H1 (cell line): ENCODE measurements at regions not wholly inside any gene's neighbourhood (a gene's known extent, or its start where the extent isn't known, plus 50 kb on each side); places are given as distances from the start of the nearest gene placed in this dataset.

Experiments used
- CTCF ChIA-PET: fragments of 300-600 bp; sonication (Branson Sonifier 250); formaldehyde crosslinking; loops from one replicate; lab custom pipeline; 2021; ENCODE audit not compliant: partially characterized antibody; lab: Charles Lee
- POLR2A ChIA-PET: fragments of 300-600 bp; sonication (Branson Sonifier 250); formaldehyde crosslinking; loops from one replicate; lab custom pipeline; 2021; ENCODE audit warnings: inconsistent platforms; ENCODE audit not compliant: partially characterized antibody; lab: Charles Lee
- DNase-seq, 2 experiments: peaks; one replicate each; pipeline versions ENCODE4 v3.0.0 to v3.0.0-alpha.2; 2010 to 2022; ENCODE audit warnings: low spot score in 2 of 2, low read depth in 1 of 2, mixed read lengths in 1 of 2
- FAIRE-seq: peaks from 2 replicates; lab custom pipeline; 2011; peaks lifted over from hg19 to GRCh38; lab: Jason Lieb, UNC
- H2AFZ ChIP-seq: 2 replicates; pipeline ENCODE4 v1.8.1; 2012; ENCODE audit warnings: low read length, inconsistent platforms
- H2AK5ac ChIP-seq: 2 replicates; pipeline ENCODE4 v1.6.1; 2013; ENCODE audit warnings: low read depth, low read length
- H2BK120ac ChIP-seq: replicated peaks from 2 replicates; pipeline ENCODE3; 2013; ENCODE audit warnings: low read depth, low read length, inconsistent platforms
- H2BK12ac ChIP-seq: 2 replicates; pipeline ENCODE4 v1.6.1; 2013; ENCODE audit warnings: low read depth, low read length
- H2BK15ac ChIP-seq: 2 replicates; pipeline ENCODE4 v1.6.1; 2013; ENCODE audit warnings: low read length
- H2BK20ac ChIP-seq: 2 replicates; pipeline ENCODE4 v1.6.1; 2013; ENCODE audit warnings: low read length
- H2BK5ac ChIP-seq: 2 replicates; pipeline ENCODE4 v1.6.1; 2013; ENCODE audit warnings: low read depth, low read length
- H3K14ac ChIP-seq: 2 replicates; pipeline ENCODE4 v1.6.1; 2013; ENCODE audit warnings: inconsistent platforms; ENCODE audit not compliant: insufficient read length
- H3K18ac ChIP-seq: 2 replicates; pipeline ENCODE4 v1.6.1; 2013; ENCODE audit warnings: low read length; ENCODE audit errors: extremely low read depth
- H3K23ac ChIP-seq: 2 replicates; pipeline ENCODE4 v1.6.1; 2013; ENCODE audit warnings: inconsistent platforms; ENCODE audit not compliant: insufficient read length
- H3K23me2 ChIP-seq: 2 replicates; pipeline ENCODE4 v1.6.1; 2013; ENCODE audit warnings: low read depth, low read length
- H3K27ac ChIP-seq: 2 replicates; pipeline ENCODE4 v1.6.1; 2011; ENCODE audit warnings: low read depth, low read length, inconsistent platforms
- H3K27me3 ChIP-seq, 4 experiments: replicated peaks in 1 of 4; 1 replicate in 1 of 4; 2 replicates in 3 of 4; pipeline versions ENCODE4 v1.6.1 to v1.8.1; 2011 to 2013; ENCODE audit warnings: low read length in 3 of 4, mild to moderate bottlenecking in 3 of 4, inconsistent platforms in 2 of 4, mixed read lengths in 2 of 4, moderate library complexity in 1 of 4; ENCODE audit not compliant: control insufficient read depth in 3 of 4, insufficient read depth in 3 of 4; ENCODE audit errors: extremely low read depth in 1 of 4
- H3K36me3 ChIP-seq, 4 experiments: 2 replicates each; pipeline versions ENCODE4 v1.6.1 to v1.8.1; 2011 to 2013; ENCODE audit warnings: mild to moderate bottlenecking in 4 of 4, low read length in 3 of 4, moderate library complexity in 2 of 4, control low read depth in 1 of 4, inconsistent platforms in 1 of 4; ENCODE audit not compliant: insufficient read depth in 4 of 4, control insufficient read depth in 2 of 4
- H3K4ac ChIP-seq: replicated peaks from 2 replicates; pipeline ENCODE3; 2013; ENCODE audit warnings: low read length, low read depth, mixed read lengths, inconsistent platforms; ENCODE audit not compliant: insufficient read length
- H3K4me1 ChIP-seq, 4 experiments: replicated peaks in 1 of 4; 1 replicate in 1 of 4; 2 replicates in 3 of 4; pipeline versions ENCODE4 v1.6.1 to v1.8.1; 2011 to 2013; ENCODE audit warnings: low read length in 3 of 4, inconsistent platforms in 2 of 4, mixed read lengths in 1 of 4; ENCODE audit not compliant: insufficient read depth in 4 of 4, control insufficient read depth in 3 of 4
- H3K4me2 ChIP-seq, 2 experiments: 2 replicates each; pipeline versions ENCODE4 v1.6.1 to v1.8.1; 2011 to 2013; ENCODE audit warnings: low read depth in 2 of 2, low read length in 2 of 2, control low read depth in 1 of 2, inconsistent platforms in 1 of 2, mild to moderate bottlenecking in 1 of 2; ENCODE audit not compliant: insufficient read depth in 1 of 2
- H3K4me3 ChIP-seq, 4 experiments: fragments of 200-600, 300-600 bp in 1 of 4; sonication (generic), shearing (Covaris generic), sonication (Bioruptor Twin) in 1 of 4; 2 replicates each; pipeline versions ENCODE4 v1.5.1 to v1.8.1; 2011 to 2016; ENCODE audit warnings: low read length in 4 of 4, low read depth in 3 of 4, control low read depth in 2 of 4, inconsistent platforms in 2 of 4, mild to moderate bottlenecking in 2 of 4, mixed read lengths in 1 of 4, moderate library complexity in 1 of 4; ENCODE audit not compliant: insufficient read depth in 2 of 4; ENCODE audit errors: extremely low read depth in 1 of 4
- H3K56ac ChIP-seq: replicated peaks from 2 replicates; pipeline ENCODE3; 2013; ENCODE audit warnings: low read depth, mild to moderate bottlenecking, mixed read lengths, low read length, inconsistent platforms; ENCODE audit not compliant: insufficient read length
- H3K79me1 ChIP-seq: 2 replicates; pipeline ENCODE4 v1.6.1; 2013; ENCODE audit warnings: low read depth, low read length, control low read depth
- H3K79me2 ChIP-seq, 2 experiments: 2 replicates each; pipeline versions ENCODE4 v1.6.1 to v1.8.1; 2012 to 2013; ENCODE audit warnings: low read length in 2 of 2, mild to moderate bottlenecking in 2 of 2, inconsistent platforms in 1 of 2; ENCODE audit not compliant: insufficient read depth in 2 of 2, control insufficient read depth in 1 of 2
- H3K9ac ChIP-seq, 4 experiments: replicated peaks in 1 of 4; 1 replicate in 1 of 4; 2 replicates in 3 of 4; pipeline versions ENCODE4 v1.6.1 to v1.8.1; 2011 to 2013; ENCODE audit warnings: low read depth in 3 of 4, low read length in 3 of 4, control low read depth in 2 of 4, mild to moderate bottlenecking in 2 of 4, moderate library complexity in 2 of 4, inconsistent platforms in 1 of 4; ENCODE audit errors: extremely low read depth in 1 of 4
- H3K9me3 ChIP-seq, 2 experiments: 2 replicates each; pipeline versions ENCODE4 v1.6.1 to v1.8.1; 2012 to 2013; ENCODE audit warnings: mild to moderate bottlenecking in 2 of 2, moderate library complexity in 2 of 2, control low read depth in 1 of 2, inconsistent platforms in 1 of 2, low read depth in 1 of 2, low read length in 1 of 2, mixed read lengths in 1 of 2; ENCODE audit not compliant: insufficient read depth in 2 of 2
- H4K20me1 ChIP-seq, 2 experiments: replicated peaks in 1 of 2; 2 replicates each; pipeline versions ENCODE3 to v1.8.1; 2011 to 2013; ENCODE audit warnings: inconsistent platforms in 2 of 2, low read length in 2 of 2, mild to moderate bottlenecking in 1 of 2; ENCODE audit not compliant: insufficient read depth in 2 of 2, control insufficient read depth in 1 of 2
- H4K5ac ChIP-seq: 2 replicates; pipeline ENCODE4 v1.6.1; 2013; ENCODE audit warnings: low read length, low read depth, mixed read lengths, inconsistent platforms; ENCODE audit not compliant: insufficient read length
- H4K8ac ChIP-seq: 2 replicates; pipeline ENCODE4 v1.8.0; 2013; ENCODE audit warnings: mild to moderate bottlenecking, moderate library complexity, low read length, inconsistent platforms; ENCODE audit not compliant: insufficient read depth; ENCODE audit errors: extremely low read depth
- H4K91ac ChIP-seq: replicated peaks from 2 replicates; pipeline ENCODE3; 2013; ENCODE audit warnings: low read length, mixed read lengths, inconsistent platforms; ENCODE audit not compliant: insufficient read length
- POLR2A ChIP-seq, 2 experiments: IDR thresholded peaks; 1 replicate in 1 of 2; 2 replicates in 1 of 2; pipeline ENCODE4 v1.6.1; 2011; ENCODE audit warnings: low read depth in 2 of 2, low read length in 2 of 2, mild to moderate bottlenecking in 2 of 2; ENCODE audit errors: control extremely low read depth in 1 of 2
- SIRT6 ChIP-seq: IDR thresholded peaks from one replicate; pipeline ENCODE4 v1.7.1; 2012; ENCODE audit warnings: low read length, inconsistent platforms
- WGBS, 2 experiments: shearing (Covaris generic) in 1 of 2; methylation state at CpG; one replicate each; pipeline versions ENCODE4 v1.1.6 to v1.1.7; 2013 to 2015; ENCODE audit warnings: low lambda C conversion rate in 2 of 2, mixed read lengths in 2 of 2, inconsistent platforms in 1 of 2, low coverage in 1 of 2, missing lambda C conversion rate in 1 of 2; ENCODE audit not compliant: insufficient replicate concordance in 2 of 2, insufficient coverage in 1 of 2, insufficient read length in 1 of 2; ENCODE audit errors: extremely low coverage in 1 of 2, missing lambda C conversion rate in 1 of 2; 5-methylcytosine and 5-hydroxymethylcytosine counted together

- no peak for FAIRE-seq
- TF ChIP-seq POLR2A (IDR thresholded peaks at IDR 0.05; ENCODE audit: control extremely low read depth in 1 of 2, low read depth in 2 of 2, low read length in 2 of 2) (no peak), SIRT6 (no peak)
- CTCF ChIA-PET = interaction anchor here (1.5 kb wide), 1 partner anchor 19 kb away, joined by 3 read pairs; no protein-coding TSS in a partner anchor
These were observed 184.1 kb upstream of the LEF1 start for GRCh38 chr4:108352664-108353308.

More at GRCh38 chr4:108352664-108353308, 184.1 kb upstream of the LEF1 start:
- Histone ChIP-seq H4K20me1 (no peaks in the 10 kb centered on the region), H3K4ac (no peak overlapping the region), H3K79me2 (no peaks in the 10 kb centered on the region), H4K8ac (no peak overlapping the region), H3K14ac (no peak overlapping the region), H2BK15ac (no peak overlapping the region), H2BK12ac (no peak overlapping the region), H2BK120ac (no peak overlapping the region), H3K9me3 (no peaks in the 10 kb centered on the region), H4K5ac (no peak overlapping the region), H2BK20ac (no peak overlapping the region), H3K23me2 (no peaks in the 10 kb centered on the region), H3K36me3 (no peaks in the 10 kb centered on the region; a peak in 1 of 8 replicates), H3K4me1 (peaks cover 0 to 4% (median 0%) of the 10 kb centered on the region in 4 experiments; a peak in 1 of 7 replicates), H3K27me3 (no peaks in the 10 kb centered on the region), H4K91ac (no peak overlapping the region), H2BK5ac (no peak overlapping the region), H3K56ac (no peak overlapping the region), H3K18ac (no peak overlapping the region), H3K4me2 (no peak overlapping the region), H3K23ac (no peak overlapping the region), H3K4me3 (no peak overlapping the region), H2AFZ (no peak overlapping the region; the same call in 1 of the 2 replicates), H2AK5ac (no peak overlapping the region), H3K79me1 (no peaks in the 10 kb centered on the region), H3K9ac (no peak overlapping the region), H3K27ac (no peak overlapping the region)
- DNase-seq = no peak
- POLR2A ChIA-PET = interaction anchor here (0.7 kb wide), 1 partner anchor 10 kb away, joined by 4 read pairs; no protein-coding TSS in a partner anchor
- WGBS, 2 experiments = 89% methylated on average over 6 of the region's 6 CpGs; no CpG with 5 or more reads in 1 of the 2 experiments
